GM12872 (cell line): ENCODE measurements at regions not wholly inside any gene's neighbourhood (a gene's known extent, or its start where the extent isn't known, plus 50 kb on each side); places are given as distances from the start of the nearest gene placed in this dataset.

Experiments used
- CTCF ChIP-seq: IDR thresholded peaks from 3 replicates; pipeline ENCODE4 v1.5.1; 2011; ENCODE audit warnings: low read depth, mild to moderate bottlenecking, low read length, moderate library complexity; ENCODE audit not compliant: insufficient read depth

- TF ChIP-seq CTCF, result no peak
Measured at GRCh38 chr14:23793532-23793931, 157.4 kb downstream of the DHRS2 start.

- TF ChIP-seq CTCF, result no peak
Measured at GRCh38 chr14:23800811-23801210, 152.8 kb upstream of the DHRS4 start.

- TF ChIP-seq CTCF, result no peak
Measured at GRCh38 chr14:23801766-23802165, 151.8 kb upstream of the DHRS4 start.

- TF ChIP-seq CTCF, result no peak
Measured at GRCh38 chr14:23804817-23805216, 148.8 kb upstream of the DHRS4 start.

- TF ChIP-seq CTCF, result no peak
Measured at GRCh38 chr14:23805761-23806160, 147.8 kb upstream of the DHRS4 start.

- no peak for TF ChIP-seq CTCF
Measured at GRCh38 chr14:23814527-23815256, 138.9 kb upstream of the DHRS4 start.

GRCh38 chr14:23816371-23816770 is 137.2 kb upstream of the DHRS4 start:
- TF ChIP-seq CTCF, result no peak
